ENCODE measurements at regions not wholly inside any gene's neighbourhood (a gene's known extent, or its start where the extent isn't known, plus 50 kb on each side); places are given as distances from the start of the nearest gene placed in this dataset.

DNA sequence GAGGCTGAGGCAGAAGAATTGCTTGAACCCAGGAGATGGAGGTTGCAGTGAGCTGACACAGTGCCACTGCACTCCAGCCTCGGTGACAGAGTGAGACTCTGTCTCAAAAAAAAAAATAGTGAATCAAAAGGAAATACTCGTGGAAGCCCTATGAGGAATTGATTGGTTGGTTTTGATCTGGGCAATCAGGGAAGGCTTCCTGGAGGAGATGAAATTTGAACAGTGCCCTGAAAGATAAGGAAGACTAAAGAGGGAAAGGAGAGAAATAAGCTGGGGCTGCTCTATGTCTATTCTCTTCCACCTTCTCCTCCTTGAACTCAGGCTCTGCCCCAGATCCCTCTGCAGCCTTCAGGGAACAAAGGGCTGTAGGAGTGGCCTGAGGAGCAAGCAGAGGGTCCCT, 54.1 kb downstream of the IRF2BPL start:
- no peak for TF ChIP-seq POLR2A (IDR thresholded peaks at IDR 0.05)
- TF ChIP-seq, protein P1, sequence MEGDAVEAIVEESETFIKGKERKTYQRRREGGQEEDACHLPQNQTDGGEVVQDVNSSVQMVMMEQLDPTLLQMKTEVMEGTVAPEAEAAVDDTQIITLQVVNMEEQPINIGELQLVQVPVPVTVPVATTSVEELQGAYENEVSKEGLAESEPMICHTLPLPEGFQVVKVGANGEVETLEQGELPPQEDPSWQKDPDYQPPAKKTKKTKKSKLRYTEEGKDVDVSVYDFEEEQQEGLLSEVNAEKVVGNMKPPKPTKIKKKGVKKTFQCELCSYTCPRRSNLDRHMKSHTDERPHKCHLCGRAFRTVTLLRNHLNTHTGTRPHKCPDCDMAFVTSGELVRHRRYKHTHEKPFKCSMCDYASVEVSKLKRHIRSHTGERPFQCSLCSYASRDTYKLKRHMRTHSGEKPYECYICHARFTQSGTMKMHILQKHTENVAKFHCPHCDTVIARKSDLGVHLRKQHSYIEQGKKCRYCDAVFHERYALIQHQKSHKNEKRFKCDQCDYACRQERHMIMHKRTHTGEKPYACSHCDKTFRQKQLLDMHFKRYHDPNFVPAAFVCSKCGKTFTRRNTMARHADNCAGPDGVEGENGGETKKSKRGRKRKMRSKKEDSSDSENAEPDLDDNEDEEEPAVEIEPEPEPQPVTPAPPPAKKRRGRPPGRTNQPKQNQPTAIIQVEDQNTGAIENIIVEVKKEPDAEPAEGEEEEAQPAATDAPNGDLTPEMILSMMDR (IDR thresholded peaks at IDR 0.05) = no peak

Measured in lower leg skin (tissue), 3 donors.